SH-SY5Y (cell line): ENCODE measurements at regions not wholly inside any gene's neighbourhood (a gene's known extent, or its start where the extent isn't known, plus 50 kb on each side); places are given as distances from the start of the nearest gene placed in this dataset.

Source experiments
- GATA2 ChIP-seq: IDR thresholded peaks from 2 replicates; pipeline ENCODE4 v1.6.1; 2011; ENCODE audit warnings: mild to moderate bottlenecking, low read depth, low read length
- GATA3 ChIP-seq: IDR thresholded peaks from 2 replicates; pipeline ENCODE4 v1.6.1; 2011; ENCODE audit warnings: low read depth, mild to moderate bottlenecking, low read length, moderate library complexity

DNA sequence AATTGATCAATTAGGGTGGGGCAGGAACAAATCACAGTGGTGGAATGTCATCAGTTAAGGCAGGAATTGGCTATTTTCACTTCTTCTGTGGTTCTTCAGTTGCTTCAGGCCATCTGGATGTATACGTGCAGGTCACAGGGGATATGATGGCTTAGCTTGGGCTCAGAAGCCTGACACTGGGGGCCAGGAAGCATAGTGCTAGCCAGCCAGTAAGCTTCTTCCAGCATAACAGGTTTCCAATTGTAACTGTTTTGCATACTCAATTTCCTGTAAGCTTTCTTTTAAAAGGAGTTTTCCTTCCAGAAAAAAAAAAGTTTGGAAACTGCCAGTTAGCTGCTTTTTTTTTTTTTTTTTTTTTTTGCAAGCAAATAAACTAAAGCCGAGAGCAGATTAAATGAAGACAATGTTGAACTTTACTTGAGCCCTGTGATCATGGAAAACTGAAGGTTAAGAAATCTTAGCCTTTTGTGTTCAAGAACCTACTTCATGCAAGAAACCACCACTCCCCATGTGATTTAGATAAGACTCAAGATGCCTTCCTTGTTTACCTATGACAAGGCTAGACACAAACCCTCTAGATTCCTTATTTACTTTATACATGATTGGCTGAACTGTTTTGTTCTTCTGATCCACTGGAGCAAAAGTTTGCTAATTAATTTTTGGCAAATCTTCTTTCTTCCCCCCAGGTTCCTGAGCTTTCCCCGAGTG lies 126.9 kb upstream of the LINC00305 start:
- TF ChIP-seq GATA3 (no peak), GATA2 (no peak)
